ENCODE measurements at regions not wholly inside any gene's neighbourhood (a gene's known extent, or its start where the extent isn't known, plus 50 kb on each side); places are given as distances from the start of the nearest gene placed in this dataset.

DNA sequence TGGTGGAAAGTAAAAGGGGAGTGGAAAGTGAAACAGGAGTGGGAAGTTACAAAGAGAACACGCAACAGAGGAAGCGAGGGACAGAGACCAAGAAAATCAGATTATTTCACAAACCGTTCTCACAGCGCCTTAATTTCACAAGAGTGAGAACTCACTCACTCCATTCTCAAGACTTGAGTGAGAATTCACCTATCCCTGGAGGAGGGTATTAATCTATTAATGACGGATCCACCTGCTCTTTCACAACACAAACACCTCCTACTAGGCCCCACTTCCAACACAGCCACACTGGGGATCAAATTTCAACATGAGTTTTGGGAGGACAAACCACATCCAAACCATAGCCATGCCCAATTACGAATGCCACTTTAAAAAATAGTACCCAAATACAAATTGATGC is 297.6 kb downstream of the GPAM start:
- no peak overlapping the region for H2AFZ ChIP-seq (ENCODE audit: low read length)

DNA sequence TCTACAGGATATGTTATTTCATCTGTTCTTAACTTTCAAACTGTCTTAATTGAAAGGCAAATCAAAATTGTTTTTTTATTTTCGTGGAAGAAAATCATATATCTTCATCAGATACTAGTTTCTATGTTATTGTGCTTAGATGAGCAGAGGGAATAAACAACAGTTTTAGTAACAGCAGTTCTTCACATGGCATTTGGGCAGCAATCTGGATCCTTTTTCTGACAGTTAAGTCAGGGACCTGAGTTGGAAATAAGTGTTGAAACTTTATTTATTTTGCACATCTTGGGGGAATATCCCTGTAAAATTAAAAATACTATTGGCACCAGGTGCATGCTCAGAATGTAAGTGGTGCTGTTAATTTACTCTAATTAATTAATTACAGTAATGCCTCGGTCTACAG is 296.3 kb downstream of the GPAM start:
- Histone ChIP-seq H3K4me1 (ENCODE audit: insufficient read depth, low read length, poor library complexity, severe bottlenecking) (no peaks in the 10 kb centered on the region), H3K4me2 (ENCODE audit: low read depth, low read length, poor library complexity, severe bottlenecking) (no peak overlapping the region), H3K36me3 (ENCODE audit: insufficient read depth, low read length) (no peaks in the 10 kb centered on the region), H3K9ac (ENCODE audit: low read depth, low read length, poor library complexity, severe bottlenecking) (no peak overlapping the region), H3K79me2 (ENCODE audit: insufficient read depth, low read length) (no peaks in the 10 kb centered on the region), H3F3A (ENCODE audit: low read depth) (no peaks in the 10 kb centered on the region), H2AFZ (ENCODE audit: low read length) (no peak overlapping the region), H3K27me3 (ENCODE audit: insufficient read depth, low read length, poor library complexity, severe bottlenecking) (no peaks in the 10 kb centered on the region), H3K9me2 (replicated peaks; ENCODE audit: low read depth, low read length) (no peaks in the 10 kb centered on the region), H3K4me3 (ENCODE audit: low read length, poor library complexity, severe bottlenecking) (no peak overlapping the region), H3K9me3 (ENCODE audit: insufficient read depth, low read depth, low read length) (no peaks in the 10 kb centered on the region; the same call in 1 of the 2 replicates), H4K20me1 (ENCODE audit: insufficient read depth, low read length, poor library complexity, severe bottlenecking) (no peaks in the 10 kb centered on the region)
- TF ChIP-seq EZH2phosphoT487 (IDR thresholded peaks at IDR 0.05; ENCODE audit: borderline replicate concordance): no peak
- TF ChIP-seq CTCF (conservative IDR thresholded peaks at IDR 0.05; ENCODE audit: low read length): no peak

More for the DNA sequence above, 297.6 kb downstream of the GPAM start:
- Histone ChIP-seq H3F3A (ENCODE audit: low read depth) (no peaks in the 10 kb centered on the region), H3K79me2 (ENCODE audit: insufficient read depth, low read length) (no peaks in the 10 kb centered on the region), H3K4me1 (ENCODE audit: insufficient read depth, low read length, poor library complexity, severe bottlenecking) (no peaks in the 10 kb centered on the region), H3K4me3 (ENCODE audit: low read length, poor library complexity, severe bottlenecking) (no peak overlapping the region), H3K4me2 (ENCODE audit: low read depth, low read length, poor library complexity, severe bottlenecking) (no peak overlapping the region), H3K36me3 (ENCODE audit: insufficient read depth, low read length) (no peaks in the 10 kb centered on the region), H3K9me3 (ENCODE audit: insufficient read depth, low read depth, low read length) (no peaks in the 10 kb centered on the region; the same call in 1 of the 2 replicates), H4K20me1 (ENCODE audit: insufficient read depth, low read length, poor library complexity, severe bottlenecking) (no peaks in the 10 kb centered on the region), H3K9ac (ENCODE audit: low read depth, low read length, poor library complexity, severe bottlenecking) (no peak overlapping the region), H3K9me2 (replicated peaks; ENCODE audit: low read depth, low read length) (no peaks in the 10 kb centered on the region), H3K27me3 (ENCODE audit: insufficient read depth, low read length, poor library complexity, severe bottlenecking) (no peaks in the 10 kb centered on the region)
- TF ChIP-seq EZH2phosphoT487 (IDR thresholded peaks at IDR 0.05; ENCODE audit: borderline replicate concordance) (no peak), CTCF (conservative IDR thresholded peaks at IDR 0.05; ENCODE audit: low read length) (no peak)

GRCh38 chr10:111890046-111890445 is 293.5 kb downstream of the GPAM start:
- Histone ChIP-seq H3K4me1 (ENCODE audit: insufficient read depth, low read length, poor library complexity, severe bottlenecking) (no peaks in the 10 kb centered on the region), H3K9ac (ENCODE audit: low read depth, low read length, poor library complexity, severe bottlenecking) (no peak overlapping the region), H2AFZ (ENCODE audit: low read length) (no peak overlapping the region), H3K79me2 (ENCODE audit: insufficient read depth, low read length) (no peaks in the 10 kb centered on the region), H4K20me1 (ENCODE audit: insufficient read depth, low read length, poor library complexity, severe bottlenecking) (no peaks in the 10 kb centered on the region), H3K27me3 (ENCODE audit: insufficient read depth, low read length, poor library complexity, severe bottlenecking) (no peaks in the 10 kb centered on the region), H3K36me3 (ENCODE audit: insufficient read depth, low read length) (no peaks in the 10 kb centered on the region), H3K9me3 (ENCODE audit: insufficient read depth, low read depth, low read length) (no peaks in the 10 kb centered on the region; the same call in 1 of the 2 replicates), H3K4me3 (ENCODE audit: low read length, poor library complexity, severe bottlenecking) (no peak overlapping the region), H3K4me2 (ENCODE audit: low read depth, low read length, poor library complexity, severe bottlenecking) (no peak overlapping the region), H3F3A (ENCODE audit: low read depth) (no peaks in the 10 kb centered on the region), H3K9me2 (replicated peaks; ENCODE audit: low read depth, low read length) (no peaks in the 10 kb centered on the region)
- no peak for TF ChIP-seq CTCF (conservative IDR thresholded peaks at IDR 0.05; ENCODE audit: low read length)
- no peak for TF ChIP-seq EZH2phosphoT487 (IDR thresholded peaks at IDR 0.05; ENCODE audit: borderline replicate concordance)

All from Loucy (cell line).